ENCODE measurements at regions not wholly inside any gene's neighbourhood (a gene's known extent, or its start where the extent isn't known, plus 50 kb on each side); places are given as distances from the start of the nearest gene placed in this dataset.

DNA sequence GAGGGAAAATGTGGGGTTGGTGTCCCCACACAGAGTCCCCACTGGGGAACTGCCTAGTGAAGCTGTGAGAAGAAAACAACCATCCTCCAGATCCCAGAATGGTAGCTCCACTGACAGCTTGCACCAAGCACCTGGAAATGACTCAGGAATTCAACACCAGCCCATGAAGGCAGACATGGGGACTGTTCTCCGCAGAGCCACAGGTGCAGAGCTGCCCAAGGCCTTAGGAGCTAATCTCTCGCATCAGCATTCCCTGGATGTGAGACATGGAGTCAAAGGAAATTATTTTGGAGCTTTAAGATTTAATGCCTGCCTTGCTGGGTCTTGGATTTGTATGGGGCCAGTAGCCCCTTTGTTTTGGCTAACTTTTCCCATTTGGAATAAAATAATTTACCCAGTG lies 367.9 kb downstream of the FAM133A start:
- ChIA-PET CTCF (interaction anchor here (0.7 kb wide), 1 partner anchor 39 kb away, joined by 4 read pairs; no protein-coding TSS in a partner anchor), POLR2A (no interaction called here)

DNA sequence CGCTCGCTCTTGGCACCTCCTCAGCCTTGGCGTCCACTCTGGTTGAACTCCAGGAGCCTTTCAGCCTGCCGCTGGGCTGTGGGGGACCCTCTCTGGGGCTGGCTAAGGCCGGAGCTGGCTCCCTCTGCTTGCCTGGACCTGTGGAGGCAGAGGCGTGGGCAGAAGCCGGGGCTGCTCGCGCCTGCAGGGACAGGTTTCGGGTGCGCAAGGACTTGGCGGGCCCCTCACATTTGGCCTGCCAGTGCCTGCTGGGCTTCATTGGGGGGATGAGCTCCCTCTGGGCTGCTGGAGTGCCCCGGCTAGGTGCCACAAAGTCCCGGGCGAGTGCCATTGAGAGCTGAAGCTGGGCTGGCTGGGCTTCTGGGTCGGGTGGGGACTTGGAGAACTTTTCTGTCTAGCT lies 371.7 kb downstream of the FAM133A start:
- ChIA-PET CTCF (no interaction called here), POLR2A (no interaction called here)

DNA sequence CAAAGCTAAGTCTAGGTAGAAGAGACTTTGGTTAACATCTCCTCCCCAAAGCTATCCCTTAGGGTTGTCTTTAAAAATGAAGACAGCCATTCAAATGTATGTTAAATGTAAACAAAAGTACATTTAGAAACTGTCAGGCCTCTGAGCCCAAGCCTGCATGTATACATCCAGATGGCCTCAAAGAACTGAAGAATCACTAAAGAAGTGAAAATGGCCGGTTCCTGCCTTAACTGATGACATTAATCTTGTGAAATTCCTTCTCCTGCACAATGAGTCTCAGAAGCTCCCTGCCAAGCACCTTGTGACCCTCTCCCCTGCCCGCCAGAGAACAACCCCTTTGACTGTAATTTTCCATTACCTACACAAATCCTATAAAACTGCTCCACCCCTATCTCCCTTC lies 377.9 kb downstream of the FAM133A start:
- ChIA-PET CTCF (no interaction called here), POLR2A (no interaction called here)

DNA sequence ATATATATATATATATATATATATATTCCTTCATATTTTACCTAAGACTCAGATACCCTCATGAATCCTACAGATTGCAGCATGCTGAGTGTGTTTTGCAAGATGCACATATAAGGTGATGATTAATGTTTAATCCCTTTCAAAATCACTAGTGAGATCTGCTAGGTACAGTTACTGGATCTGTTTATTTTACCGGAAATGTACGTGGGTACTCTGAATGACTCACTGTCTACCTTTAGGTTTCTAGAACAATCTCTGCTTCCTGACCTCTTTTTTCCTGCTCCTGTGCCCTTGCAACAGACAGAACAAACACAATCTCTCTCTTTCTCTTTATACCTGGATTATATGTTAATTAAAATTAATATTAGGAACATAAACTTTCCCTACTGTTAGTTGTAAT lies 379.6 kb downstream of the FAM133A start:
- ChIA-PET CTCF (no interaction called here), POLR2A (no interaction called here)

DNA sequence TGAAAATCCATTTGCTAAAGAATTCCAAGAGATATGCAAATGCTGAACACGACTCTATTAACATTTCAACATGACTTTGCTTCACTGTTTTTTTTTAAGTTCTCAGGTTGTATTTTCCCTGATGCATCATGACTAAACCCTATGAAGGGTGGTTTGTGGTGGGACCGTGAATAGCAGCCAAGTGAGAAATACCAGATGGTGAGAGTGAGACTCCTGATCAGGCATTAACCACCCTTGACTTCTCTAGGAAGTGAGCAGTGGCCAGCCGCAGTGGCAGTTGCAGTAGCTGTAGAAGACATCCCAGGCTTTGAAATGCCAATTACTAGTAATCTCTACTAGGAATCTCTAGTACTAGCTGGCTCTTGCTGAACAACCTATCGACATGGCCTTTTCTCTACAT lies 383.4 kb downstream of the FAM133A start:
- ChIA-PET CTCF (no interaction called here), POLR2A (no interaction called here)

DNA sequence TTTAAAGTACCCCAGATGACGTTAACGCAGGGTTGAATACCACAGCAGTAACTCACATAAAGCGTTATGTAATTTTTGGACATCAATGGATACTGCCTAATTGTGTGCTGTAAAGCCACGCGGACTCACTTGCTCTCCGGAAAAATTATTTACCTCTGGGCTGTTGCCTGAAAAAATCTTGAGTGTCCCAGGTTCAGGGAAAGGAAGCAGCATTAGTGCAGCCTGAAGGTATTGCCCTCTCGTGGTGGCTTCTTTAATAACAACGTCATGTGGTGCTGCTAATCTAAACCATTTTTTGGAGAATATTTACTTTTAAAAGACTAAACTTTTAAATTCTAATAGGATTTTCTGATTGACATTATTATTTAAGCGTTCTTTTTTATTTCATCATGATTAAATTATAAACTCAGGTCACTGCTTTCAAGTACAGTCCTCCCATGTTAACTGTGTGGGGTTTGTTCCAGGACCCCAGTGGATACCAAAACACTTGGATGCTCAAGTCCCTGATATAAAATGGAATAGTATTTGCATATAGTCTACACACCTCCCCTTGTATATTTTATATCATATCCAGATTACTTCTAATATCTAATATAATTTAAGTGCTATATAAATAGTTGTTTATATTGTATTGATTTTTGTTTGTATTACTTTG lies 384.8 kb downstream of the FAM133A start:
- ChIA-PET POLR2A (no interaction called here), CTCF (no interaction called here)

DNA sequence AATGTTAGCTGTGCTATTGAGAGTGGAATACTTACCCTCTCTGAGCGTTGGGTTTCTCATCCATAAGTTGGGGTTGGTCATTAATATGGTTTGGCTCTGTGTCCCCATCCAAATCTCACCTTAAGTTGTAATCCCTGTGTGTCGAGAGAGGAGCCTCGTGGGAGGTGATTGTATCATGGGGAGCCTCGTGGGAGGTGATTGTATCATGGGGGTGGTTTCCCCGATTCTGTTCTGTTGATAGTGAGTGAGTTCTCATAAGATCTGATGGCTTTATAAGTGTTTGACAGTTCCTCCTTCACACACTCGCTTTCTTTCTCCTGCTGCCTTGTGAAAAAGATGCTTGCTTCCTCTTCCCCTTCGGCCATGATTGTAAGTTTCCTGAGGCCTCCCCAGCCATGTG lies 391.1 kb downstream of the FAM133A start:
- ChIA-PET CTCF (no interaction called here), POLR2A (no interaction called here)

DNA sequence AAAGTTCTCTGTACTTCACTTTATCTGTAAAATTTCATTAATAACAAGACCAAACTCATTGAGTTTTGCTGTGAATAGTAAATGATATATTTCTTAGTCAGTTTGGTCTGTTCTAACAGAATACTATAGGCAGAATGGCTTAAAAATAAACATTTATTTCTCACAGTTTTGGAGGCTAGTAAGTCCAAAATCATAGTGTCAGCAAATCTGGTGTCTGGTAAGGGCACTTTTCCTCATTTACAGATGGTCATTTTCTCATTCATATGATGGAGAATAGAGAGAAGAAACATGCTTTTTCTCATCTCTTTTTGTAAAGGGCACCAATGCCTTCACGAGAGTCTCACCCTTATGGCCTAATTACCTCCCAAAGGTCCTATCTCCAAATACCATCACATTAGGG lies 415.1 kb downstream of the FAM133A start:
- ChIA-PET POLR2A (no interaction called here), CTCF (no interaction called here)

DNA sequence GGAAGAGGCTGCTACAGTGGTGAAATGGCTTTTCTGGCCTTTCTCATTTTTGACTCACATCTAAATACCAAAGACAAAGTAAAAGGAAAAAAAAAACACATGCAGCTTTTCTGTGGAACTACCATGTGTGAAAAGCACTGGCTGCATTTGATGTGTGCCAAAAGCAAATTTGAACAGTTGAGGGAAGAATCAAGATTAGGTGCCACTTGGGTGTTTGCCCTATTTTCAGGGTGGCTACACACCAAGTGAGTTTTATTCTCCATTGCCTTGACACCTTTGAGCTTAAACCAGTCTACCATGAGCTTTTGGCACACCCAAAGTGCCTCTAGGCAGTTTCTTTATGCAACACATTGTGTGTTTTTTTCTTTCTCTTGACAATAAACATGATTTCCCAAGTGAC lies 423.9 kb downstream of the FAM133A start:
- ChIA-PET POLR2A (no interaction called here), CTCF (no interaction called here)

DNA sequence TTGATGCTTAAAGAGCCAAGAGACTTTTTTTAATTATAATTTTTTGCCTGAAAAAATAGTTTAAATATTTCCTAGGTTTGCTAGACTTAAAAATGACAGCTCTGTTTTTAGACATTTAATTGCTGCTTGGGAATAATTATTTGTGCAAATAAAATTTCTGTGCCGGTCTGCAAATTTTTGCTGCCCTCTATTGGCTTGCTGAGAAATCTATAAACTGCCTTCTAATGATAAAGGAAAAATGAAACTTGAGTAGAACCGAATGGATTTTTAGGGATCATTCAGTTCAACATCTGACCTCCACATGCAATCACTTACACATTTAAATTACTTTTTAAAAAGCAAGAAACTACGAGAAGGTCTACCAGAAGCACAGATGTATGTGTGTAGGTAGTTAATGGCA lies 434.0 kb downstream of the FAM133A start:
- ChIA-PET CTCF (no interaction called here), POLR2A (no interaction called here)

DNA sequence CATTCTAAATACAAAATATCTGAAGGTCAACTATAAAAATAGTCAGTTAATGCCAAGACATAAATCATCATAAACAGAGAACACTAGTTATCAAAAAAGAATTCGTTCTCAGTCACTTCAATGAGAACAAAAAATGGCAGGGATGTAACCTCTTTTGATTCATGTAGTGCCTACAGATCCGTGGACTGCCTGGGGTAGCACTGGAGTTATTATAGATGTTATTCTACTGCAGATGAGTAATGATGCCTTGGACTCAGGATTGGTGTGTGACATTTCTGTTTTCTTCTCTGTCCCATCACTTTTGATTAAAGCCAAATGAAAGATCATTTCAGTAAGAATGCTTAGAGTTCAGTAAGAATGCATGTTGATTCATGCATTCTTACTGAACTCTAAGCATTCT lies 440.4 kb downstream of the FAM133A start:
- POLR2A ChIA-PET = no interaction called here

DNA sequence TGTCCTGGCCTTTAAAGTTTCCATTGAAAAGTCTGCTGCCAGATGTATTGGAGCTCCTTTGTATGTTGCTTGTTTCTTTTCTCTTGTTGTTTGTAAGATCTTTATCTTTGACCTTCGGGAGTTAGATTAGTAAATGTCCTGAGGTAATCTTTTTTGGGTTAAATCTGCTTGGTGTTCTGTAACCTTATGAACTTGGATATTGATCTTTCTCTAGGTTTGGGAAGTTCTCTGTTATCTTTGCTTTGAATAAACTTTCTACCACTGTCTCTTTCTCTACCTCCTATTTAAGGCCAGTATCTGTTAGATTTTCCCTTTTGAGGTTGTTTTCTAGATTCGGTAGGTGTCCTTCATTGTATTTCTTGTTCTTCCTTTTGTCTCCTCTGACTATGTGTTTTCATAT lies 447.8 kb downstream of the FAM133A start:
- ChIA-PET CTCF (no interaction called here), POLR2A (no interaction called here)

More for the DNA sequence above, 440.4 kb downstream of the FAM133A start:
- CTCF ChIA-PET = no interaction called here

DNA sequence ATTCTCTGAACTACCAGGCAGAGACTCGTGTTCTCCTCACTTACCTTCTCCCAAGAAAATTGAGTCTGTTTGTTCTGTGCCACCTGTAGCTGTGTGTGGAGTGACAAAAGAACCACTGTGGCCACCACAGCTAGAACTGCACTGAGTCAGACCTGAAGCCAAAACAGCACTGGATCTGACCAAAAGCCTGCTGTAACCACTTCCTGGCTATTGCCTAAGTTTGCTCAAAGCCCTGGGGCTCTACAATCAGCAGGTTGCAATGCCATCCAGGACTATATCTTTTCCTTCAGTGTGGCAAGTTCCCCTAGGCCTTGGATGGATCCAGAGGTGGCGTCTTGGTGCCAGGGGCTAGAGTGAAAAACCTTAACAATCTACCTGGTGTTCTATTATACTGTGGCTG lies 449.1 kb downstream of the FAM133A start:
- ChIA-PET POLR2A (no interaction called here), CTCF (no interaction called here)

DNA sequence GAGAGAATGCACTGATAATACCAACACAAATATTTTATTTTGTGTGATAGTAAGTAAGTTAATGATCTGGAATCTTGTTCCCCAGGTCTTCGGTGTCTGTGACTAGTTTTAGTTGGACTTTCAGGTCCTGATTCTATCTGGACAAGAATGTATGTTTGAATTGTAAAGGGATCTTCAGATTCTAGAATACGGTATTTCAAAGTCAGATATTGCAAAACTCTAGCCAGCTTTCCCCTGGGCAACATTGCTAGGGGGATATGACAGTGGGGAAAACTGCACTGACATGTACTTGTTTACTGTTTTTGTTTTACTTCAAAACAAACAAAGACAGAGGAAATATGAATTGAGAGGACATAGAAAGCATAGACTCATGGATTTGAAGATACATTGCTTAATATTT lies 489.0 kb downstream of the FAM133A start:
- CTCF ChIA-PET = no interaction called here

DNA sequence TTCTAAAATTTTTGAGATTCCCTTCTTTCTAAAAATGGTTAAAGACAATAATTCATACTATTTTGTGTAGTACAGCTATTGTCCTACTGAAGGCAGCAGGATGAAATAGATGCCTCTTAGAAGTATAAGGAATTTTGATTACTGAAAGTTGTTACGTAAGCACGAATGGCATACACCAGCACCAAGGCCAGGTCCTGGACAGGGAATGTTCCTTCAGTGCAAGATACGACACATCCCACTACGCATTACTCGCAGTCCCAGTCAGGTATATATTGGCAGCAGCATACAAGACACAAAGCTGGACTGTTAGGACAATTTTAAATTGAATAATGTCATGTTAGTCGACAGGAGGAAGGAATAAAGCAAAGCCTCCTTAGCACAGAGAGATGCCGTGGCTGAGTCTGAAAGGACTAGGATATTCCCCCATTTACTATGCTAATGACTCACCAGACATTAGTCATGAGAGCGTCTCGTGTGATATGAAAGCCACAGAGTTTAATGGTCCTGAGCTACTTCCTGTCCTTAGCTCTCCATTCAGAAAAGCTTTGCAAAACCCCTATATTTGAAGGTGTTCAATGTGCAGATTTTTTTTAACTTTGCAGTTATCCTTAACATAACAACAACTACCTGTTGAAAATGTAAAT lies 504.3 kb downstream of the FAM133A start:
- ChIA-PET POLR2A (no interaction called here), CTCF (no interaction called here)

More for the DNA sequence above, 489.0 kb downstream of the FAM133A start:
- POLR2A ChIA-PET = no interaction called here

DNA sequence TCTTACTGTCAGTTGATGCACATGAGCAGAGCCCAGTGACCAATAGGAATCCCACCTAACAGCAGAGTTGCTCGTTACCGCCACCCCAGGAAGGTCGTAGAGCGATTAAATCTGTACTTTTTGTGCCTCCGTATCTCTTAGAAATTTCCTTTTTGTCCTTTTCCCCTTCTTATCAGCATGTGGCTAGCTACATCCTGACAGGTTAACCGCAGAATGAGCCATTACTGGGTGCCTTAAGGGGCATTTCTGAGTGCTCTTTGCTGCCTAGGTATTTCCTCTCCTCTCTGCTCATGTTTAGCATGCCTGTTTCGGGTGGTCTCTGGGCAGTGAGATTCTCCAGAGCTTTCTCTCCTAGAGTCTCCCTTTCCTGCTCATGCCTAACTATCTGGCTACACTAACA lies 530.5 kb downstream of the FAM133A start:
- CTCF ChIA-PET = no interaction called here
- POLR2A ChIA-PET = no interaction called here

DNA sequence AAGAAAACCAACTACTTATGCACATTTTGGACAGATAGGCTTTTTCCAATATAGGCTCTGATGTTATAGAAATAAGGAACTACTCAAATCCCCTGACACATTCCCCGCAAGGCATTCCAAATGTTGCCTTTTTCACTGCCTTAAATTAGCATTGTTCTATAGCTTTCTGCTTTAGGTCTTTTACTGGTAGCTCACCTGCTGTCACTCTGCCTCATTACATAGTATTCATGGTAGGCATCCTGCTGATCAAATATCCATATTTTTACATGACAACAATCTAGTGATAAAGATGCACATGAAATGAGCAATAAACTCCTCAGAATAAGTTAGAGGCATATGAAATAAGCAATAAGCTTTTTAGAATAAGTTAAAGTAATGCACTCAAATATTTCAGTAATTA lies 542.7 kb downstream of the FAM133A start:
- POLR2A ChIA-PET = no interaction called here
- CTCF ChIA-PET = no interaction called here

DNA sequence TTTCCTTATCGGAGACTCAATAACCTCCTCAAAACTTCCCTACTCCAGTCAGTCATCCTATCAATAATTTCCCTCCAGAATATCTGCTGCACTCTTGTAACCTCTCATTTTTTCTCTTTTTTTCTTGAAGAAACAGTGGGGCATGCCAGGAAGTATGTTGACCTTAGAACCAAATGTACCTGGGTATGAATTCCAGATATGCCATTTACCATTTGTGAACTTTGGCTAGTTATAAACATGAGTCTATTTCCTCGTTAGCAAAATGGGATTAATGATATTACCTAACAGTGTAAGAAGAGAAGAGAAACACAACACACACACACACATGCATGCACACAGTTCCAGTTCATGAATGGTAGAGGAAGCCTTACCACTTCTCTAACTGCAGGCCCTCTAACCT lies 578.2 kb downstream of the FAM133A start:
- ChIA-PET POLR2A (no interaction called here), CTCF (no interaction called here)

DNA sequence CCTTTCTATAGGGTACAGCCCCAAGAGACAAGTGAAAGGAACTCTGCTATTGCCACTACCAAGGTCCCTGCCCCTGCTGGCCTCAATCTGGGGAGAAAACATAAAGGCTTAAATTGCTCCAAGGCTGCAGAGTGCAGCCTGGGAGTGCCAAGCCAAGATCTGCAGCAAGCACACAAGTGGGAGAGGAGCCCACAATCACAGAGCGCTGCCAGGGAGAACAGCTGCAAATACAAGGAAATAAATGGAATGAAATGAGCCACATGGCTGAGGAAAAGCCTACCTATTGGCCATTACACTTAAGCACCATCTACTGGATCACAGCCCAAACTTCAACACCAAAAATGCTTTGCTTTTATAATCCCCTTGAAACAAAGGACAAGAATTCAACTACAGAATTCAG lies 582.4 kb downstream of the FAM133A start:
- POLR2A ChIA-PET = no interaction called here
- CTCF ChIA-PET = no interaction called here

DNA sequence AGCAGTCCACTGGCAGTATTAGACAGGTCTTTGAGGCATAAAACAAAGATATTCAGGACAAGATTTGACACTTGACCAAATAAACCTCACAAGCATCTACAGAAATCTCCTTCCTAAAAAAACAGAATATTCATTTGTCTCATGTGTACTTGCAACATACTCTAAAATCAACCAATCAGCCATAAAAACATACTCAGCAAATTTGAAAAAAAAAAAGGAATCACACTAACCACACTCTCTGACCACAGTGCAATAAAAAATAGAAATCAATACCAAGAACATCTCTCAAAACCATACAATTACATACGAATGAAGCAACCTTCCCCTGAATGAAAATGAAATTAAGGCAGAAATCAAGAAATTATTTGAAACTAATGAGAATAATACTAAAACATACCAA lies 591.3 kb downstream of the FAM133A start:
- ChIA-PET POLR2A (no interaction called here), CTCF (no interaction called here)

DNA sequence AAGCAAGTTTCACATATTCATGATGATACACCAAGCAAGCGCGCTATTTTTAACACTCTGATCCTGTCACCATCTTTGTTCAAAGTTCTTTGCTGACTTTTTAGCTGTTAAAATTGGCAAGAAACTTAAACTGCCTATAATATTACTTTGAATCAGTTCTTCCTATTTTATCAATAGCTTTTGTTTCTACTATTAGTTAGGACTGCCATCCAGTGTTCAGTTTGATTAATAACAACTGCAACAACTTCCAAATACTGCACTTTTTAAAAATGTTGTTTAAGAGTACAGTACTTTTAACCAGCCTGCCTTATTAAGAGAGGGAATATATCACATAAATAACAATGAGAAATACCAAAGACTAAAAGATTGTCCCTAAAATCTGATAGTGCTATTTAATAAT lies 614.3 kb downstream of the FAM133A start:
- ChIA-PET POLR2A (no interaction called here), CTCF (no interaction called here)

DNA sequence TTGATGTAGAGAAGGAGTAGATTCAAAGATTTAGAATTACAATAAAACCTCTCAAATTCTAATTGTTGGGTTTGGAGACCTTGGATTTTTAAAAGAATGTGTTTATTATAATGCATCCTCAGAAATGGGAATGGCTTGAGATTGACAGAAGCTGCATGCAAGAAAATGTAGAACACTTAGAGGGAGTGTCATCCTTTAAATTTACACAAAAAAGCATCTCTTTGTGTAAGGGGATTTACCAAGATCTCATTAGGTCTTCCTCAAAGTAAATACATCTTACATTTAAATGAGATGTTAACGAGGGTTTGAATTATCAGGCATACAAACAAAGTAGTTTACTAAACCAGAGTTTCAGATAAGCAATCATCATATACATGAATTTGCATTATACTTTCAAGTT lies 615.0 kb downstream of the FAM133A start:
- CTCF ChIA-PET = no interaction called here
- POLR2A ChIA-PET = no interaction called here

DNA sequence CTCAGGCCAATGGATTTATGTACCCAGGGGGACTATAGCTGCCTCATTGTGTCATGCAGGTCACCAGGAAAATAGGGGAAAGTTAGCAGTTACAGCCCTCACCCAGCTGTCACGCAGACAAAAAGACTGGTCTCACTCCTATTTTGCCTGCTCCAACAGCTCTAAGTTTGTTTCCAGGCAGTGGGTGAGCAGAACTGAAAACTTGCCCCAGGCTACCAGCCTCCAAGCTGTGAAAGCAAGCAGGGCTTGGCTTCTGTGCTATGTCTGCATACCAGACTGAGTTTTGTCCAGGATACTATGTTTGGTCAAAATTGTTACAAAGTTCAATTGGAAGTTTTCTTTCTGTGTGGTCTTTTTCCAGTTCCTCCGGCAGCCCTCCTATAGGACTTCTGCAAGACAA lies 628.4 kb downstream of the FAM133A start:
- CTCF ChIA-PET = no interaction called here
- POLR2A ChIA-PET = no interaction called here
